ENCODE measurements at regions not wholly inside any gene's neighbourhood (a gene's known extent, or its start where the extent isn't known, plus 50 kb on each side); places are given as distances from the start of the nearest gene placed in this dataset.
A peak's percentile ranks its signal among the peaks of the same experiment; 100 is the strongest.

DNA sequence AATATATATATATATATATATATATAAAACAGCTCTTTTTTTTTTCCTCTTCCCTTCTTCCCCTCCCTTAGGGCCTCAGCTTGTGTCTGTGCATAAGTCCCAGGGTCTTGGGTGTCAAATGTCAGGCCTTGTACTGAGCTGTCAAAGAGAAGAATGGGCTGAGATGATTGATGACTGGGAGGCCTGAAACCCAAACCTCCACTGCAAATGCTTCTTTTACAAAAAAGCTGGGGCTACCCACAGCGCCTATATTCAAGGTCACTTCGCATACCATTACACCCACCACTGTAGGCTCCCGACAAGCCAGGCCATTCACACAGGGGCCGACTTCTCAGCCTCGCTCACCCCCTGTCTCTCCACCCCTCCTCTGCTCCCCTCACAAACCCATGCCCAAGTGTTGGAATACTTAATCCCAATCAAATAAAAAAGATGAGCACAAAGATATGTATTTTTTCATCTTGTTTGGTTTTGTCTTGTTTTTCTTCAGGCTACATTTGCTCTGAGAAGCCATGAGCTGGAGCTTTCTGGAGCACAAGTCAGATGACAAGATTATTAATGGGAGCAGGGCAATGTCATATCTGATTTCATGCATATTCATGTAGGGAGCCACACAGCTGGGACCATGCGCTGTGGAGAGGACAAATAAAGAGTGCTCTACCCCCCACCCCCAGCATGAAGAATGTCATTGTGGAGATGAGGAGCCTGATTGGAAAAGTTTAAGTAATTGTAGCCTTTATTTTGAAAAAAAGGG is 614.4 kb upstream of the NR2F2 start:
- Mint-ChIP-seq H3K27me3 (no peaks in the 10 kb centered on the region), H3K9me3 (no peaks in the 10 kb centered on the region), H3K27ac (no peak overlapping the region), H3K36me3 (ENCODE audit: low read depth) (no peaks in the 10 kb centered on the region), H3K4me1 (ENCODE audit: low read depth) (peaks cover 7% of the 10 kb centered on the region), H3K4me3 (no peak overlapping the region)
- no peak for DNase-seq

GRCh38 chr15:95716708-95717107 is 613.8 kb upstream of the NR2F2 start:
- Mint-ChIP-seq H3K36me3 (ENCODE audit: low read depth) (no peaks in the 10 kb centered on the region), H3K27me3 (no peaks in the 10 kb centered on the region), H3K4me1 (ENCODE audit: low read depth) (peaks cover 7% of the 10 kb centered on the region), H3K4me3 (no peak overlapping the region), H3K9me3 (no peaks in the 10 kb centered on the region), H3K27ac (no peak overlapping the region)
- DNase-seq = no peak

GRCh38 chr15:95718441-95718840 is 612.1 kb upstream of the NR2F2 start:
- no peaks in the 10 kb centered on the region for H3K27me3 Mint-ChIP-seq
- DNase-seq = no peak
- peaks cover 7% of the 10 kb centered on the region for H3K4me1 Mint-ChIP-seq (ENCODE audit: low read depth)
- H3K27ac Mint-ChIP-seq = no peak overlapping the region
- H3K36me3 Mint-ChIP-seq (ENCODE audit: low read depth) = no peaks in the 10 kb centered on the region
- no peak overlapping the region for H3K4me3 Mint-ChIP-seq
- H3K9me3 Mint-ChIP-seq = peaks cover 2% of the 10 kb centered on the region

DNA sequence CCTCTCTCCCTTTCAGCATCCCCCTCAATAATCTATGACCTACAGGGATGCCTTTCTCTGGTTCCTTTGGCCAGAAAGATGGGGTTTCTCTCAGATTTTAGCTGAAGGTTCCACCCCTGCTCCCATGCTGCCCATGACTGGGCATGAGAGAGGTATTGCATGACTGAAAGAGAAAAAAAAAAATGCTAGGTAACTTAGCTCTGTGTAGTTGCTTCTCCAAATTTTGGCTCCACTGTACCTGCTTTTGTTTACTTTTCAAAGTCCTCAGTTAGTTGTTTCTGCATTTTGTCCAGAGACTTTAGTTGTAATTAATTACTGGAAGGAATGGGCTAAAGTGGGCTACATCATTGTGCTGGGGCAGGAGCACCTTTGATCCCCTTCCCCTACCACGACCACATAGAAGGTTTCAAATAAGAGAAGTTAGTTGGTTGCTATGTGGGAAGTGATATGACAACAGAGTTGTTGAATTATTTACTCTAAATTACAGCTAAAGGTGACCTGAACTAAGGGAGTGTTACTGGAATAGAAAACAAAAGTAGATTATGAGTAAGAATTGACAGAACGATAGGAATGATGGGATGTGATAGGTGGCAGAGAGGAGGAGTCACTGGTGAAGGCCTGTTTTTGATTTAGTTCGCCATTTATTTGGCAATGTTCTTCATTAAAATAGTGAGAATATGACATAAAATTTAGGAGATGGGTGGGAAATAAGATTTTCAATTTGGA is 605.4 kb upstream of the NR2F2 start:
- H3K9me3 Mint-ChIP-seq = peaks cover 2% of the 10 kb centered on the region
- no peaks in the 10 kb centered on the region for H3K36me3 Mint-ChIP-seq (ENCODE audit: low read depth)
- no peak for DNase-seq
- H3K27me3 Mint-ChIP-seq = no peaks in the 10 kb centered on the region
- H3K4me3 Mint-ChIP-seq = no peak overlapping the region
- H3K27ac Mint-ChIP-seq = no peak overlapping the region
- H3K4me1 Mint-ChIP-seq (ENCODE audit: low read depth) = no peaks in the 10 kb centered on the region

- Mint-ChIP-seq H3K36me3 (ENCODE audit: low read depth) (no peaks in the 10 kb centered on the region), H3K4me1 (ENCODE audit: low read depth) (no peaks in the 10 kb centered on the region), H3K4me3 (no peak overlapping the region), H3K27me3 (no peaks in the 10 kb centered on the region), H3K27ac (no peak overlapping the region), H3K9me3 (peaks cover 2% of the 10 kb centered on the region)
- no peak for DNase-seq
Observed at GRCh38 chr15:95726891-95727290, 603.6 kb upstream of the NR2F2 start.

DNA sequence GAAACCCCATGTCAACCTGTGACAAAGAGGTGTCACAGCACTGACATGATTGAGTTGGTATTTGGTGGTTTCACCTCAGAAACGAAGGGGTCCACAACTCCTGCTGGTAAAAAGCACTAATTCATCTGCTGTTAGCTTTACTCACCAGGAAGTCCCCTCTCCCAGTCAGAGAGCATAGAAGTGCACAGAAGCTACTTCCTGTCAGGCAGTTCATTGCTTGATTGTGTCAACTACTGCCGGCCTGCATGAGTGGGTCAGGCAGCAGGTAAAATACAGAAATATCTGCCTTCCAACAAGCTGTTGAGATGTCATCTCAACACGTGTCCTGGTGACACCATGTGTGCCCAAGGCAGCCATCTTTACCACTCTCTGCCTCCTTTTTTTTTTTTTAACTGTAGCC is 596.6 kb upstream of the NR2F2 start:
- H3K4me1 Mint-ChIP-seq (ENCODE audit: low read depth) = peaks cover 31% of the 10 kb centered on the region
- H3K27ac Mint-ChIP-seq = peak overlapping the region; percentile 38
- H3K36me3 Mint-ChIP-seq (ENCODE audit: low read depth) = no peaks in the 10 kb centered on the region
- peak; percentile 34 for DNase-seq
- H3K4me3 Mint-ChIP-seq = no peak overlapping the region
- peaks cover 13% of the 10 kb centered on the region for H3K9me3 Mint-ChIP-seq
- no peaks in the 10 kb centered on the region for H3K27me3 Mint-ChIP-seq

GRCh38 chr15:95734422-95735316 is 595.8 kb upstream of the NR2F2 start:
- no peak overlapping the region for H3K4me3 Mint-ChIP-seq
- H3K27me3 Mint-ChIP-seq = no peaks in the 10 kb centered on the region
- H3K9me3 Mint-ChIP-seq = peaks cover 13% of the 10 kb centered on the region
- H3K4me1 Mint-ChIP-seq (ENCODE audit: low read depth) = peaks cover 31% of the 10 kb centered on the region
- no peaks in the 10 kb centered on the region for H3K36me3 Mint-ChIP-seq (ENCODE audit: low read depth)
- DNase-seq = no peak
- H3K27ac Mint-ChIP-seq = peak overlapping the region; percentile 69

DNA sequence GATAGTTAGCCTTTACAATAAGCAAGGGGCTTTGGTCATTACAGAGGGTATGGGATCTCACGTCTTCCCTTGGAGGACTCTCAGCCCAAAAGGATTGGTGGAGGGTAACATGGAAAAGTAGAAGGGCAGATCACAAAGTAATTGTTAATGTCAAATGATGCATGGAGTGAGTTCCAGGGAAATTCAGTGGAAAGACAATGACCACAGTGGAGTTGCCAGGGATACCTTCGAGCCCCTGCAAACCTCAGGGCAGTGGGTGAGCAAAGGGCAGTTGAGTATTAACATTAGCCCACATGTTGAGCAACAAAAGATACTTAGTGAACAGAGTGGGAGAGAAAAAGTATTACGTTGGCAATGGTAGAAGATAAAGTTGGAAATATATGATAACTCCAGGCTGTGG is 593.4 kb upstream of the NR2F2 start:
- no peak overlapping the region for H3K27ac Mint-ChIP-seq
- H3K4me3 Mint-ChIP-seq = no peak overlapping the region
- no peaks in the 10 kb centered on the region for H3K36me3 Mint-ChIP-seq (ENCODE audit: low read depth)
- H3K9me3 Mint-ChIP-seq = peaks cover 13% of the 10 kb centered on the region
- no peaks in the 10 kb centered on the region for H3K27me3 Mint-ChIP-seq
- H3K4me1 Mint-ChIP-seq (ENCODE audit: low read depth) = peaks cover 42% of the 10 kb centered on the region
- DNase-seq = no peak

GRCh38 chr15:95739131-95739530 is 591.4 kb upstream of the NR2F2 start:
- DNase-seq = no peak
- Mint-ChIP-seq H3K4me3 (no peak overlapping the region), H3K4me1 (ENCODE audit: low read depth) (peaks cover 37% of the 10 kb centered on the region), H3K27me3 (no peaks in the 10 kb centered on the region), H3K9me3 (peaks cover 19% of the 10 kb centered on the region), H3K27ac (no peak overlapping the region), H3K36me3 (ENCODE audit: low read depth) (no peaks in the 10 kb centered on the region)

- H3K36me3 Mint-ChIP-seq (ENCODE audit: low read depth) = no peaks in the 10 kb centered on the region
- H3K27me3 Mint-ChIP-seq = no peaks in the 10 kb centered on the region
- peaks cover 6% of the 10 kb centered on the region for H3K9me3 Mint-ChIP-seq
- no peak overlapping the region for H3K4me3 Mint-ChIP-seq
- DNase-seq = no peak
- H3K4me1 Mint-ChIP-seq (ENCODE audit: low read depth) = peaks cover 16% of the 10 kb centered on the region
- H3K27ac Mint-ChIP-seq = no peak overlapping the region
Observed at GRCh38 chr15:95741830-95742229, 588.7 kb upstream of the NR2F2 start.

- Mint-ChIP-seq H3K27me3 (no peaks in the 10 kb centered on the region), H3K27ac (no peak overlapping the region), H3K4me3 (no peak overlapping the region), H3K9me3 (peaks cover 6% of the 10 kb centered on the region), H3K4me1 (ENCODE audit: low read depth) (peaks cover 16% of the 10 kb centered on the region), H3K36me3 (ENCODE audit: low read depth) (no peaks in the 10 kb centered on the region)
- DNase-seq = no peak
Observed at GRCh38 chr15:95742256-95742655, 588.2 kb upstream of the NR2F2 start.

DNA sequence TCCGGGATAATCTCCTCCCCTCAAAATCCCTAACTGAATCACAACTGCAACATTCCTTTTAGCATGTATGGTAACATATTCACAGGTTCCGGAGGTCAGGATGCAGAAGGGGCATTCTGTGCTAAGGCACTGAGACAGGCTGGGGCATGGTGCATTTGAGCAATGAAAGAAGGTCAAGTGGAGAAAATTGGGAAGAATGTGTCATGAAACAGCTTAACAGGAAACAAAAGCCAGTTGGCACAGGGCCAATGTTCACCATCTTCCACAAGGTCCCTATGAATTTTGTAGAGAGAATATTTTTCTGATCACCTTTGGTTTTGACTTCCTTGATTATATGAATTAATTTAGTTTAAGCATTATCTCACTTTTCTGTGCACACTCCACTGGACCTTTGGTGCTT is 587.7 kb upstream of the NR2F2 start:
- H3K36me3 Mint-ChIP-seq (ENCODE audit: low read depth) = no peaks in the 10 kb centered on the region
- no peak for DNase-seq
- H3K27ac Mint-ChIP-seq = no peak overlapping the region
- no peaks in the 10 kb centered on the region for H3K27me3 Mint-ChIP-seq
- H3K4me1 Mint-ChIP-seq (ENCODE audit: low read depth) = peaks cover 16% of the 10 kb centered on the region
- peaks cover 6% of the 10 kb centered on the region for H3K9me3 Mint-ChIP-seq
- H3K4me3 Mint-ChIP-seq = no peak overlapping the region

- Mint-ChIP-seq H3K9me3 (no peaks in the 10 kb centered on the region), H3K4me1 (ENCODE audit: low read depth) (no peaks in the 10 kb centered on the region), H3K4me3 (no peak overlapping the region), H3K36me3 (ENCODE audit: low read depth) (no peaks in the 10 kb centered on the region), H3K27ac (no peak overlapping the region), H3K27me3 (peaks cover 6% of the 10 kb centered on the region)
- no peak for DNase-seq
Observed at GRCh38 chr15:95757171-95757570, 573.3 kb upstream of the NR2F2 start.

DNA sequence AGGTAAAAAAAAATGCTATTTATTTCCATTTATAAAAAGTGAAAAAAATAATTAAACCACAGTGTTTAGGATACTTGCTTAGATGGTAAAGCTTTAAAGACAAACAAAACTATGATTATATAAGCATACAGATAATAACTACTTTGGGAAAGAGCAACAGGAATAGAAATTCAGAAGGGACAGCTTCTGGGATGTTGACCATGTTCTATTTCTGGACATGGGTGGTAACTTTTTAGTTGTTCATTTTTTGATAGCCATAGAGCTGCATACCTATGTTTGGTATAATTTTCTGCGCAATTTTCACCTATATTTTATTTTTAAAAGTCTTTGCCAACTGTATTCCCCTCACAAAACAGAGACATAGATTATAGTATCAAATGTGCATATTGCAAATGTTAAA is 572.0 kb upstream of the NR2F2 start:
- Mint-ChIP-seq H3K36me3 (ENCODE audit: low read depth) (no peaks in the 10 kb centered on the region), H3K4me3 (no peak overlapping the region), H3K4me1 (ENCODE audit: low read depth) (no peaks in the 10 kb centered on the region), H3K27ac (no peak overlapping the region), H3K27me3 (peaks cover 2% of the 10 kb centered on the region), H3K9me3 (no peaks in the 10 kb centered on the region)
- no peak for DNase-seq

GRCh38 chr15:95758851-95759250 is 571.6 kb upstream of the NR2F2 start:
- Mint-ChIP-seq H3K9me3 (no peaks in the 10 kb centered on the region), H3K4me3 (no peak overlapping the region), H3K36me3 (ENCODE audit: low read depth) (no peaks in the 10 kb centered on the region), H3K27ac (no peak overlapping the region), H3K27me3 (no peaks in the 10 kb centered on the region), H3K4me1 (ENCODE audit: low read depth) (no peaks in the 10 kb centered on the region)
- no peak for DNase-seq
